GM13977 (cell line): ENCODE measurements at regions not wholly inside any gene's neighbourhood (a gene's known extent, or its start where the extent isn't known, plus 50 kb on each side); places are given as distances from the start of the nearest gene placed in this dataset.

ENCODE experiments used
- DNase-seq: peaks from one replicate; pipeline ENCODE4 v3.0.0; 2012; ENCODE audit warnings: low spot score
- CTCF ChIP-seq: IDR thresholded peaks from 2 replicates; pipeline ENCODE4 v1.5.1; 2012; ENCODE audit warnings: mild to moderate bottlenecking, control low read depth; ENCODE audit not compliant: insufficient read depth; ENCODE audit errors: extremely low read depth, missing control alignments
- in situ Hi-C: fragments of 300-500 bp; cut with MboI; formaldehyde crosslinking; loops from one replicate; pipeline ENCODE4 v1.12.0; 2022; ENCODE audit warnings: low sequenced_read_pairs, low pct_unique_long_range_greater_than_20kb, mixed read lengths, inconsistent platforms; ENCODE audit not compliant: unreplicated experiment

GRCh38 chr16:65947951-65948350 lies 418.5 kb upstream of the CDH5 start:
- in situ Hi-C loops = no loop called here
- DNase-seq = no peak

GRCh38 chr16:65945493-65945892 lies 421.0 kb upstream of the CDH5 start:
- no peak for TF ChIP-seq CTCF
- in situ Hi-C loops = no loop called here
- DNase-seq = no peak

More at GRCh38 chr16:65947951-65948350, 418.5 kb upstream of the CDH5 start:
- no peak for TF ChIP-seq CTCF

GRCh38 chr16:65944361-65944760 lies 422.1 kb upstream of the CDH5 start:
- in situ Hi-C loops = no loop called here
- no peak for DNase-seq
- no peak for TF ChIP-seq CTCF

- no peak for TF ChIP-seq CTCF
- in situ Hi-C loops = no loop called here
- no peak for DNase-seq
These were observed 425.8 kb upstream of the CDH5 start for GRCh38 chr16:65940711-65941110.

GRCh38 chr16:65938083-65938482 lies 428.4 kb upstream of the CDH5 start:
- TF ChIP-seq CTCF = no peak
- in situ Hi-C loops = no loop called here
- no peak for DNase-seq

- in situ Hi-C loops = no loop called here
- no peak for TF ChIP-seq CTCF
- no peak for DNase-seq
These were observed 429.0 kb upstream of the CDH5 start for GRCh38 chr16:65937455-65937854.

GRCh38 chr16:65936096-65936495 lies 430.4 kb upstream of the CDH5 start:
- DNase-seq = no peak
- in situ Hi-C loops = no loop called here
- TF ChIP-seq CTCF = no peak
